Spleen (tissue), 11 donors: ENCODE measurements at regions not wholly inside any gene's neighbourhood (a gene's known extent, or its start where the extent isn't known, plus 50 kb on each side); places are given as distances from the start of the nearest gene placed in this dataset.

Source experiments
- DNase-seq: peaks from one replicate; pipeline ENCODE4 v3.0.0-alpha.2; 2020
- H3K27ac ChIP-seq, 8 donors: fragments of 200-600 bp; sonication (generic) in 7 of 8; 1 replicate in 4 of 8; 2 replicates in 4 of 8; pipeline versions ENCODE4 v1.5.0 to v1.8.0; 2016 to 2021; ENCODE audit warnings: inconsistent platforms in 4 of 8, mild to moderate bottlenecking in 4 of 8, moderate library complexity in 1 of 8
- H3K27me3 ChIP-seq, 7 donors: fragments of 200-600 bp; sonication (generic) in 6 of 7; replicated peaks in 1 of 7; 1 replicate in 4 of 7; 2 replicates in 3 of 7; pipeline versions ENCODE4 v1.5.0 to v1.8.0; 2016 to 2021; ENCODE audit warnings: inconsistent platforms in 3 of 7, mild to moderate bottlenecking in 1 of 7
- H3K36me3 ChIP-seq, 6 donors: fragments of 200-600 bp; sonication (generic) in 5 of 6; 1 replicate in 4 of 6; 2 replicates in 2 of 6; pipeline versions ENCODE4 v1.5.0 to v1.8.0; 2016 to 2021; ENCODE audit warnings: inconsistent platforms in 2 of 6
- H3K4me1 ChIP-seq, 6 donors: fragments of 200-600 bp; sonication (generic) in 5 of 6; 1 replicate in 3 of 6; 2 replicates in 3 of 6; pipeline versions ENCODE4 v1.5.0 to v1.8.0; 2016 to 2021; ENCODE audit warnings: inconsistent platforms in 3 of 6
- H3K4me3 ChIP-seq, 8 donors: fragments of 200-600 bp; sonication (generic) in 7 of 8; 1 replicate in 4 of 8; 2 replicates in 4 of 8; pipeline versions ENCODE4 v1.5.0 to v1.8.0; 2016 to 2021; ENCODE audit warnings: inconsistent platforms in 4 of 8, mild to moderate bottlenecking in 4 of 8, moderate library complexity in 2 of 8
- H3K9me3 ChIP-seq, 8 donors: fragments of 200-600 bp; sonication (generic) in 7 of 8; 1 replicate in 4 of 8; 2 replicates in 4 of 8; pipeline versions ENCODE4 v1.5.0 to v1.8.0; 2016 to 2021; ENCODE audit warnings: inconsistent platforms in 4 of 8
- CTCF ChIP-seq, 11 experiments: fragments of 200-600 bp in 7 of 11; fragments of 450-650 bp in 4 of 11; sonication (generic) in 4 of 11; IDR thresholded peaks in 8 of 11; conservative IDR thresholded peaks in 3 of 11; 1 replicate in 7 of 11; 2 replicates in 4 of 11; pipeline versions ENCODE4 v1.4.0 to v1.8.0; 2016 to 2021; ENCODE audit warnings: antibody characterized with exemption in 11 of 11, inconsistent platforms in 4 of 11, mild to moderate bottlenecking in 1 of 11
- POLR2A ChIP-seq, 3 donors: fragments of 450-650 bp; IDR thresholded peaks; one replicate each; pipeline ENCODE4 v1.5.1; 2017; ENCODE audit warnings: antibody characterized with exemption in 3 of 3, mild to moderate bottlenecking in 1 of 3
- POLR2AphosphoS5 ChIP-seq, 3 donors: sonication (generic); formaldehyde crosslinking; IDR thresholded peaks; one replicate each; pipeline ENCODE4 v1.5.1; 2017; ENCODE audit warnings: antibody characterized with exemption in 3 of 3
- WGBS, 5 donors: extraction: QIAGEN DNeasy Blood & Tissue Kit in 3 of 5; methylation state at CpG; one replicate each; pipeline versions ENCODE4 v1.1.5 to v1.1.7; 2013 to 2018; 5-methylcytosine and 5-hydroxymethylcytosine counted together
- intact Hi-C: fragments of 100-400 bp; cut with DNase I; formaldehyde crosslinking; loops from one replicate; pipeline ENCODE4 v1.15.0; 2023; ENCODE audit warnings: low total_unique reads
- donor health status: healthy with polysubstance abuse.
- donor health status: DM: no; HTN: no; CAD: no; lungs with moderate emphysema.
- donor health status: DM: no; HTN: no; CAD: no.
- donor health status: Bipolar disorder and iron deficiency.
- donor health status: healthy.
- donor health status: DM: no; HTN: no; CAD: no.
- donor health status: DM: yes; HTN: yes; CAD: no.

- Histone ChIP-seq H3K27ac (no peak overlapping the region), H3K27me3 (peaks cover 0 to 62% (median 0%) of the 10 kb centered on the region in 7 donors), H3K9me3 (no peaks in the 10 kb centered on the region), H3K4me3 (no peak overlapping the region), H3K4me1 (no peaks in the 10 kb centered on the region), H3K36me3 (no peaks in the 10 kb centered on the region)
- WGBS, 5 donors: 79 to 89% (median 82%) methylated on average over 9 to 12 of the region's 12 CpGs
- intact Hi-C loops: no loop called here
- no peak for TF ChIP-seq CTCF (IDR thresholded peaks at IDR 0.05 in 8 of 11, conservative IDR thresholded peaks at IDR 0.05 in 3 of 11)
- TF ChIP-seq POLR2AphosphoS5 (IDR thresholded peaks at IDR 0.05): no peak
- TF ChIP-seq POLR2A (IDR thresholded peaks at IDR 0.05): no peak
- no peak for DNase-seq
Measured at GRCh38 chr11:120061036-120061760, 76.7 kb downstream of the TRIM29 start.

GRCh38 chr11:120060512-120060911 lies 77.4 kb downstream of the TRIM29 start:
- TF ChIP-seq CTCF (IDR thresholded peaks at IDR 0.05 in 8 of 11, conservative IDR thresholded peaks at IDR 0.05 in 3 of 11) (no peak), POLR2A (IDR thresholded peaks at IDR 0.05) (no peak), POLR2AphosphoS5 (IDR thresholded peaks at IDR 0.05) (no peak)
- Histone ChIP-seq H3K4me3 (no peak overlapping the region), H3K9me3 (no peaks in the 10 kb centered on the region), H3K36me3 (no peaks in the 10 kb centered on the region), H3K27me3 (peaks cover 0 to 63% (median 0%) of the 10 kb centered on the region in 7 donors), H3K4me1 (no peaks in the 10 kb centered on the region), H3K27ac (no peak overlapping the region)
- no peak for DNase-seq
- WGBS, 5 donors: 85 to 94% (median 88%) methylated on average over 7 of the region's 7 CpGs
- intact Hi-C loops: no loop called here

DNA sequence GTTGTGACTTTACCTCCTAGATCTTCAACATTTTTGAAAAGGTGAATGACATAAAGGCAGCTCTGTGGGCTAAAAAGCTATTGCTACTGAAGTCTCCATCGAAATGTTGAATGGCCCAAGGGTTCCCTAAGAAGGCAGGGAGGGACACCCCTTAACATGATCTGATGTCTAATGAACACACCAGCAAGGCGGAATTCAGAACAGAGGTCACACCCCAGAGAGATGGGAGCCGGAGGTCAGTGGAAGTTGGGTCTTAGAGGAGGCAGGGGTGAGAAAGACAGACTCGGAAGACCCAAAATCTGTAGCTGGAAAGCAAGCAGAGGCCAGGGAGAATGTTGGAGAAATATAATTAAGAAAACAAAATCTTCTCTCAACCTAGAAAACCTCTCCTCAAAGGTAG lies 79.0 kb downstream of the TRIM29 start:
- no peaks in the 10 kb centered on the region for H3K4me1 ChIP-seq
- WGBS, 5 donors: 79 to 90% (median 85%) methylated on average over 4 of the region's 4 CpGs
- DNase-seq: no peak
- TF ChIP-seq POLR2AphosphoS5 (IDR thresholded peaks at IDR 0.05) (no peak), POLR2A (IDR thresholded peaks at IDR 0.05) (no peak), CTCF (IDR thresholded peaks at IDR 0.05 in 8 of 11, conservative IDR thresholded peaks at IDR 0.05 in 3 of 11) (no peak)
- H3K4me3 ChIP-seq: no peak overlapping the region
- H3K36me3 ChIP-seq: no peaks in the 10 kb centered on the region
- H3K9me3 ChIP-seq: no peaks in the 10 kb centered on the region
- intact Hi-C loops: no loop called here
- no peak overlapping the region for H3K27ac ChIP-seq
- H3K27me3 ChIP-seq: peaks cover 0 to 52% (median 0%) of the 10 kb centered on the region in 7 donors

DNA sequence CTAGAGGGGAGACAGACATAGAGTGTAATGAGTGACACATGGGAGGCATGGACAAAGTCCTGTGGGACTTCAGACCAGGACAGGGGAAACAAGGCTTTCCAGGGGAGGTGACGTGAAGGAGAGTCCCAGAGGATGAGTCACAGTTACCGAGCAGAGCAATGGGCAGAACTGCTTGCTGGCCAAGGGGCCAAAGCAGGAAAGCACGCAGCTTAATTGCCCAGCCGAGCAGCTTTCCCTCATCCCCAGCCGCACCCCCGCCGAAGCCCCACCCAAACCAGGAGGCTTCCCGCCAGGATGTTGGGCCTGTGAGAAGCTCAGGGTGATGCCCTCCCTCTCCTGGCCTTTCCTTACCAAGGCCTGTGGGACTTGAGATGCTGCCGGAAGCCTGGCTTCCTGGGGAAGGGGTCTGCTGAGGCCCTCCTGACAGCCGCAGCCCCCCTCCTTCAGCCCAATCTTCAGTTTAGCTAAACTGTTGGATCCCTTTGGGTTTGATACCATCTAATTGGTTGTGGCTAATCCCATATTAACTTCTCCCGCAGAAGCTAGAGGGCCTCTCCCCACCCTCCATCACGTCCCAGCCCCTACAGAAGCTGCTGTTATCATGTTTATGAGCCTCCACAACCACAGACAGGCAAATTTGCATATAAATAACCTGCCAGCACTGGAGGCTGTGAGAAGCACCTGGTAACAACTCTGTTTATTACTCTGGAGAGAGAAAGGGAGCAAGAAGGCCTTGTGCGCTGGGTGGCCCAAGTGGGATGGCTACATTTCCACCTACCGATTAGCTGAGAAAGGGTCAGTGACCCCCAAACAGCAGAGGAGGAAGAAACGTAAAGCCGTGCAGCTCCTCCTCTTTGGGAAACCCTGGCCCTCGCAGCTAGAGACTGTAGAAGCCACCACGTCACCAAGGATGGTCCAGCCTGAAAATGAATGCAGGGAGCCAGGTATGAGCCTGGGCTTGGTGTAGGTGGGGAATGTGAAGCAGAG lies 80.0 kb downstream of the TRIM29 start:
- DNase-seq: no peak
- intact Hi-C loops: no loop called here
- H3K27me3 ChIP-seq: peaks cover 0 to 48% (median 0%) of the 10 kb centered on the region in 7 donors
- WGBS, 5 donors: 59 to 78% (median 61%) methylated on average over 13 to 18 of the region's 18 CpGs
- H3K4me3 ChIP-seq: no peak overlapping the region
- H3K27ac ChIP-seq: no peak overlapping the region
- TF ChIP-seq POLR2AphosphoS5 (IDR thresholded peaks at IDR 0.05): no peak
- TF ChIP-seq POLR2A (IDR thresholded peaks at IDR 0.05): no peak
- no peak for TF ChIP-seq CTCF (IDR thresholded peaks at IDR 0.05 in 8 of 11, conservative IDR thresholded peaks at IDR 0.05 in 3 of 11)
- H3K4me1 ChIP-seq: no peaks in the 10 kb centered on the region
- H3K9me3 ChIP-seq: no peaks in the 10 kb centered on the region
- H3K36me3 ChIP-seq: no peaks in the 10 kb centered on the region
